Thoracic aorta (tissue), 2 donors: ENCODE measurements at regions not wholly inside any gene's neighbourhood (a gene's known extent, or its start where the extent isn't known, plus 50 kb on each side); places are given as distances from the start of the nearest gene placed in this dataset.

Experiments
- ATAC-seq: fragments of 150-250 bp; one replicate; pipeline ENCODE4 v1.8.0; 2017; ENCODE audit warnings: low read depth; ENCODE audit not compliant: insufficient number of reproducible peaks, low FRiP score
- DNase-seq: peaks from one replicate; pipeline ENCODE4 v3.0.0-alpha.2; 2020; ENCODE audit warnings: low spot score
- H3K27ac ChIP-seq, 2 donors: fragments of 200-600 bp; sonication (generic); 1 replicate in 1 of 2; 2 replicates in 1 of 2; pipeline ENCODE4 v1.5.1; 2016; ENCODE audit warnings: mild to moderate bottlenecking in 2 of 2, moderate library complexity in 2 of 2
- H3K27me3 ChIP-seq: fragments of 200-600 bp; sonication (generic); replicated peaks from 2 replicates; pipeline ENCODE4 v1.6.0; 2016; ENCODE audit warnings: mild to moderate bottlenecking; ENCODE audit not compliant: insufficient read depth
- H3K36me3 ChIP-seq: fragments of 200-600 bp; sonication (generic); one replicate; pipeline ENCODE4 v1.5.1; 2016
- H3K4me1 ChIP-seq, 2 donors: fragments of 200-600 bp; sonication (generic); 1 replicate in 1 of 2; 2 replicates in 1 of 2; pipeline versions ENCODE4 v1.5.1 to v1.6.0; 2016; ENCODE audit warnings: low read depth in 2 of 2, mild to moderate bottlenecking in 1 of 2; ENCODE audit not compliant: control insufficient read depth in 1 of 2
- H3K4me3 ChIP-seq: fragments of 200-600 bp; sonication (generic); 2 replicates; pipeline ENCODE4 v1.5.1; 2016; ENCODE audit warnings: mild to moderate bottlenecking
- H3K9me3 ChIP-seq: fragments of 200-600 bp; sonication (generic); 2 replicates; pipeline ENCODE4 v1.5.1; 2016
- CTCF ChIP-seq: fragments of 200-600 bp; sonication (generic); IDR thresholded peaks from one replicate; pipeline ENCODE4 v1.5.1; 2019; ENCODE audit warnings: antibody characterized with exemption

- DNase-seq (no peak), ATAC-seq (no peak)
- no peak for TF ChIP-seq CTCF
- Histone ChIP-seq H3K4me3 (no peak overlapping the region), H3K27ac (no peak overlapping the region), H3K4me1 (no peaks in the 10 kb centered on the region), H3K9me3 (no peaks in the 10 kb centered on the region), H3K27me3 (no peaks in the 10 kb centered on the region), H3K36me3 (no peaks in the 10 kb centered on the region)
These were observed 213.0 kb downstream of the SP3 start for GRCh38 chr2:173752152-173752551.

GRCh38 chr2:173753441-173753840 lies 211.7 kb downstream of the SP3 start:
- Histone ChIP-seq H3K27me3 (no peaks in the 10 kb centered on the region), H3K36me3 (no peaks in the 10 kb centered on the region), H3K4me1 (no peaks in the 10 kb centered on the region), H3K4me3 (no peak overlapping the region), H3K9me3 (no peaks in the 10 kb centered on the region), H3K27ac (no peak overlapping the region)
- ATAC-seq (no peak), DNase-seq (no peak)
- TF ChIP-seq CTCF = no peak

GRCh38 chr2:173754165-173754564 lies 211.0 kb downstream of the SP3 start:
- ATAC-seq (no peak), DNase-seq (no peak)
- no peaks in the 10 kb centered on the region for H3K4me1 ChIP-seq

GRCh38 chr2:173754837-173755236 lies 210.3 kb downstream of the SP3 start:
- TF ChIP-seq CTCF = no peak
- H3K4me3 ChIP-seq = no peak overlapping the region
- H3K4me1 ChIP-seq = no peaks in the 10 kb centered on the region
- no peak overlapping the region for H3K27ac ChIP-seq
- no peaks in the 10 kb centered on the region for H3K27me3 ChIP-seq
- H3K9me3 ChIP-seq = no peaks in the 10 kb centered on the region
- no peak for DNase-seq
- H3K36me3 ChIP-seq = no peaks in the 10 kb centered on the region
- ATAC-seq = no peak

More at GRCh38 chr2:173754165-173754564, 211.0 kb downstream of the SP3 start:
- H3K9me3 ChIP-seq = no peaks in the 10 kb centered on the region
- H3K27me3 ChIP-seq = no peaks in the 10 kb centered on the region
- no peak for TF ChIP-seq CTCF
- no peak overlapping the region for H3K4me3 ChIP-seq
- no peaks in the 10 kb centered on the region for H3K36me3 ChIP-seq
- H3K27ac ChIP-seq = no peak overlapping the region

GRCh38 chr2:173755798-173756197 lies 209.4 kb downstream of the SP3 start:
- no peaks in the 10 kb centered on the region for H3K36me3 ChIP-seq
- ATAC-seq = no peak
- TF ChIP-seq CTCF = no peak

More at GRCh38 chr2:173755798-173756197, 209.4 kb downstream of the SP3 start:
- H3K9me3 ChIP-seq = no peaks in the 10 kb centered on the region
- no peak overlapping the region for H3K27ac ChIP-seq
- peaks cover 0 to 5% of the 10 kb centered on the region in 2 donors for H3K4me1 ChIP-seq
- no peak for DNase-seq
- H3K4me3 ChIP-seq = no peak overlapping the region
- H3K27me3 ChIP-seq = no peaks in the 10 kb centered on the region
